ENCODE measurements at regions not wholly inside any gene's neighbourhood (a gene's known extent, or its start where the extent isn't known, plus 50 kb on each side); places are given as distances from the start of the nearest gene placed in this dataset.
A peak's percentile ranks its signal among the peaks of the same experiment; 100 is the strongest.
"Not testable (repeated sequence)": the region's sequence is repeated elsewhere in the genome, so short reads cannot be mapped to it uniquely, and the experiment has no call there.

DNA sequence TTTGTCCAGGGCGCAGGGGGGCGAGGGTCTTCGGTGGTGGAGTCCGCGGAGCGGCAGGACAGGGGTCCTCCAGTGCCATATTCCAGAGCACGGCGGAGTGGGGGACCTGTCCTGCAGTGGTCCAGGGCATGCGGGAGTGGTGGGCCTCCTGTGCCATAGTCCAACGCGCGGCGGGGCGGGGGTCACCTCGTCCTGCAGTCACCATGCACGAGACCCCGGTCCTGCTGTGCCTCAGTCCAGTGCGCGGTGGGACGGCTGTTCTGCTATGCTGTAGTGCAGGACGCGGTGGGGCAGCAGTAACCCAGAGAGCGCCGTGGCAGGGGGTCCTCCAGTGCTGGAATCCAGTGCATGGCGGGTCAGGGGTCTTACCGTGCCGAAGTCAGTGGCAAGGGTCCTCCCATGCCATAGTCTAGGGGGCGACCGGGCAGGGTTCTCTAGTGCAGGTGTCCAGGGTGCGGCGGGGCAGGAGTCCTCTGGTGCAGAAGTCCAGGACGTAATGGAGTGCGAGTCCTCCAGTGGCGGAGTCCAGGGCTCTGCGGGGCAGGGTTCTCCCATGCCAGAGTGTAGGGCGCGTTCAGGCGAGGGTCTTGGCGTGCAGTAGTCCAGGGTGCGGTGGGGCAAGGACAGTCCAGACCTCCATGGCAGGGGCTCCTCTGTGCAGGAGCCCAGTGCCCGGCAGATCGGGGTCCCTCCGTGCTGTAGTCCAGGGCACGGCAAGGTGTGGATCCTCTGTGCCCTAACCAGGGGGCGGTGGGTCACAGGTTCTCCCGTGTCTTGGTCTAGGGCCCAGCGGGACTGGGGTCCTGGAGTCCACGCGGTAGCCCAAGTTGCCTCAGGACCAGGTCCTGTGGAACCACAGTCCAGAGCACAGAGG lies 130.4 kb downstream of the CCDC74A start:
- DNase-seq: peak in 1 of 2 donors; percentile 81
- Histone ChIP-seq H3K9me3 (no peaks in the 10 kb centered on the region), H3K4me3 (no peak overlapping the region), H3K36me3 (no peaks in the 10 kb centered on the region), H3K27ac (no peak overlapping the region), H3K27me3 (no peaks in the 10 kb centered on the region), H3K4me1 (no peaks in the 10 kb centered on the region)
- TF ChIP-seq POLR2AphosphoS5 (IDR thresholded peaks at IDR 0.05) (no peak), POLR2A (IDR thresholded peaks at IDR 0.05) (no peak), EP300 (IDR thresholded peaks at IDR 0.05) (no peak)
- TF ChIP-seq, protein P1, sequence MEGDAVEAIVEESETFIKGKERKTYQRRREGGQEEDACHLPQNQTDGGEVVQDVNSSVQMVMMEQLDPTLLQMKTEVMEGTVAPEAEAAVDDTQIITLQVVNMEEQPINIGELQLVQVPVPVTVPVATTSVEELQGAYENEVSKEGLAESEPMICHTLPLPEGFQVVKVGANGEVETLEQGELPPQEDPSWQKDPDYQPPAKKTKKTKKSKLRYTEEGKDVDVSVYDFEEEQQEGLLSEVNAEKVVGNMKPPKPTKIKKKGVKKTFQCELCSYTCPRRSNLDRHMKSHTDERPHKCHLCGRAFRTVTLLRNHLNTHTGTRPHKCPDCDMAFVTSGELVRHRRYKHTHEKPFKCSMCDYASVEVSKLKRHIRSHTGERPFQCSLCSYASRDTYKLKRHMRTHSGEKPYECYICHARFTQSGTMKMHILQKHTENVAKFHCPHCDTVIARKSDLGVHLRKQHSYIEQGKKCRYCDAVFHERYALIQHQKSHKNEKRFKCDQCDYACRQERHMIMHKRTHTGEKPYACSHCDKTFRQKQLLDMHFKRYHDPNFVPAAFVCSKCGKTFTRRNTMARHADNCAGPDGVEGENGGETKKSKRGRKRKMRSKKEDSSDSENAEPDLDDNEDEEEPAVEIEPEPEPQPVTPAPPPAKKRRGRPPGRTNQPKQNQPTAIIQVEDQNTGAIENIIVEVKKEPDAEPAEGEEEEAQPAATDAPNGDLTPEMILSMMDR (IDR thresholded peaks at IDR 0.05): no peak
- no peak for ATAC-seq (ENCODE audit: low FRiP score in 2 of 2)
- WGBS, 2 donors: 96% methylated on average over 41 of the region's 49 CpGs; no CpG with 5 or more reads in 1 of the 2 donors

- peak in 1 of 2 donors; percentile 66 for DNase-seq
Observed at GRCh38 chr2:131658769-131659131, 131.1 kb downstream of the CCDC74A start.

DNA sequence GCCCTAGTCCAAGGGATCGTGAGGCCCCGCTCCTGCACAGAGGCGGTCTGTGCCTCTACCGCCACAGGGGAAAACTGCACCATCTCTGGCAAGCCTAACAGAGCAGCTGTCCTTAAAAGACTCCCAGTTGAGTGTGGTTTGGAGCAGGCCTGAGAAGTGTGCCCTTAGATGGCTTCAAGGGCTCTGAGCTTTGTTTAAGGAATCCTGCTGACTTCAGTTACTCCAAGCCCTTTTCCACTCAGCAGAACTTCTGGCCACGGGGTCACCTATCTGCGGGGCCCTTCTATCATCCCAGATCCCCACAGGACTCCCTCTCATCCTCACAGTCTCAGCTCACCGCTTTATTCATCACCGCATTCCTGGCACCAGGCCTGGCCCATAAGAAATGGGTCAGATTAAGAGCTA lies 131.5 kb downstream of the CCDC74A start:
- no peaks in the 10 kb centered on the region for H3K36me3 ChIP-seq
- DNase-seq (no peak), ATAC-seq (ENCODE audit: low FRiP score in 2 of 2) (no peak)
- H3K9me3 ChIP-seq: no peaks in the 10 kb centered on the region
- H3K27ac ChIP-seq: no peak overlapping the region
- H3K4me3 ChIP-seq: no peak overlapping the region
- no peak for TF ChIP-seq EP300 (IDR thresholded peaks at IDR 0.05)
- TF ChIP-seq, protein P1 (IDR thresholded peaks at IDR 0.05): no peak
- no peak for TF ChIP-seq POLR2A (IDR thresholded peaks at IDR 0.05)
- no peak for TF ChIP-seq POLR2AphosphoS5 (IDR thresholded peaks at IDR 0.05)
- WGBS, 2 donors: 66 to 90% methylated on average over 4 to 8 of the region's 8 CpGs
- no peaks in the 10 kb centered on the region for H3K4me1 ChIP-seq
- no peaks in the 10 kb centered on the region for H3K27me3 ChIP-seq

More at GRCh38 chr2:131658769-131659131, 131.1 kb downstream of the CCDC74A start:
- no peaks in the 10 kb centered on the region for H3K36me3 ChIP-seq
- TF ChIP-seq, protein P1 (IDR thresholded peaks at IDR 0.05): no peak
- no peak for TF ChIP-seq EP300 (IDR thresholded peaks at IDR 0.05)
- no peak for TF ChIP-seq POLR2A (IDR thresholded peaks at IDR 0.05)
- no peak for TF ChIP-seq POLR2AphosphoS5 (IDR thresholded peaks at IDR 0.05)
- WGBS, 2 donors: 90 to 100% methylated on average over 5 to 16 of the region's 16 CpGs
- no peaks in the 10 kb centered on the region for H3K27me3 ChIP-seq
- no peaks in the 10 kb centered on the region for H3K9me3 ChIP-seq
- H3K4me3 ChIP-seq: no peak overlapping the region
- ATAC-seq (ENCODE audit: low FRiP score in 2 of 2): peak in 1 of 2 donors; percentile 8
- H3K27ac ChIP-seq: no peak overlapping the region
- H3K4me1 ChIP-seq: no peaks in the 10 kb centered on the region

DNA sequence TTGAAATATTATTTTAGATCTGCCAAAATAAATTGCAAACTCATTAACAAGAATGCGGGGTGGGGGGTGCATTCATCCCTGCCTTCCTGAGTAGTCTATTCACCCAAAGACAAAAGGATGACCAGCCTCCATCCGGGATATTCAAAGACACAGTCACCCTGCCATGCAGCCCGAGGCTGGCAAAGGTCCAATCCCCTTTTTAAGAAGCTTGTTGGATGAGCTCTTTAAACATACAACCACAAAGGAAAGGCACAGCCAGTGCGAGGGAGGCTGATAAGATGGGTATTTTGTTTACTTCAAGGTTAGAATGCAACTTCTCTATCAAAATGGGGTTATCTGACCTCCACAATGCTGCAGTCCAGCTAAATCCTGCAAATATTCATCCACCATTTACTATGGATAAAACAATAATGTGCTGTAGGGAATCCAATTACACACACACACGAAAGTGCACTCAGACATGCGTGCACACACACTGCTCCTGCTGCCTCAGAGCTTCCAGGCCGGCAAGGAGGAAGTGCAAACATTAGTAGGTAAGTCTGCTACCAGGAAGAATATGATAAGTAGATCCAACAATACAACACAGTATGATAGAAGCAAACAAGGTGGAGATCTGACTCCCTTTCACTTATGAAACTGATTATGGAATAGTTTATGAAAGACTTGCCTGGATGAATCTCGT lies 133.6 kb downstream of the CCDC74A start:
- H3K27me3 ChIP-seq; H3K9me3 ChIP-seq; H3K4me1 ChIP-seq; H3K36me3 ChIP-seq; H3K27ac ChIP-seq; DNase-seq; H3K4me3 ChIP-seq; ATAC-seq (ENCODE audit: low FRiP score in 2 of 2): not testable (repeated sequence)
- 39 to 45% methylated on average over 8 of the region's 8 CpGs for WGBS, 2 donors

DNA sequence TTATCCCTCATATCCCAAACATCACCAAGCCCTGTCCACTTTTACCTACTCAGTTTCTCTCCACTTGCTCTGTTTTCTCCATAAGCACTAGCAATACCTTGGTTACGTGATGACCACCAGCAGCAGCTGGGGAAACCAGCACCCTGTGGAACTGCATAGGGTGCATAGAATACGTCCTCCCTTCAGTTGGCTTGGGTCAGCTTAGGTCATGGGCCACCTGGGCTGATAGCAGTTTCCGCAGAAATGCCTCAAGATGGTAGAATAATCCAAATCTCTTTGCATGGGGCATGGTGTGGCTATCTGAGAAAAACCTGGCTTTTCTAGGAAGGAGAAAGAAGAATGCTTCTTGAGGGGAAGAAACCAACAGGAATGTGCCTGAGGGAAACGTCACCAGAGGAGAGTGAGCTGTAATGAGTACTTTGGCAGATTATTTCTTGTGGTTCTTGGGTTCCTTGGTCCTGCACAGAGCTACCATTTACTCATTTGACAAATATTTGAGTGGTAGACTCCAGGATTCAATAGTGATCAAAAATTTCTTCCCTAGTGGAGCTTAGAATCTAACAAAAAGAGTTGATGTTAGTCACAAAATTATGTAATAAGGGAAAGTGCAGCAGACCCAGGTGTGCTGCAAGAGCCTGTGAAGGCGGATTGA lies 134.3 kb downstream of the CCDC74A start:
- H3K27me3 ChIP-seq; H3K27ac ChIP-seq; ATAC-seq (ENCODE audit: low FRiP score in 2 of 2); DNase-seq; H3K4me3 ChIP-seq; H3K36me3 ChIP-seq; H3K4me1 ChIP-seq; H3K9me3 ChIP-seq: not testable (repeated sequence)
- WGBS, 2 donors: 82 to 83% methylated on average over 5 of the region's 5 CpGs

DNA sequence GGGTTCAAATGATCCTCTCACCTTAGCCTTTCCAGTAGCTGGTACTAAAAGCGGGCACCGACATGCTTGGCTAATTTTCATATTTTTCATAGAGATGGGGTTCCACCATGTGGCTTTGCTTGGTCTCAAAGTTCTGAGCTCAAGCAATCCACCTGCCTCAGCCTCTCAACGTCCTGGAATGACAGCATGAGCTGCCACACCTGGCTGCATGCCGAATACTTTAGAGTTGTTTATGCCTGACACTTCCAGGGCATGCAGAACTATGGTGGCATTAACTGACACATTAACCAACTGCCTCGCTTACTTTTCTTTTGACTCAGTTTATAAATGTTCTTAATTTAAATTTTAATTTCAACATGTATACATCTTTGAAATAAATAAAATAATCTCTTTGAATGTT lies 135.8 kb downstream of the CCDC74A start:
- not testable (repeated sequence) for H3K4me1 ChIP-seq; H3K4me3 ChIP-seq; H3K27me3 ChIP-seq; H3K36me3 ChIP-seq; H3K27ac ChIP-seq; DNase-seq; H3K9me3 ChIP-seq; ATAC-seq (ENCODE audit: low FRiP score in 2 of 2)
- WGBS, 2 donors: 62 to 68% methylated on average over 5 of the region's 5 CpGs

GRCh38 chr2:131665716-131666115 lies 138.0 kb downstream of the CCDC74A start:
- not testable (repeated sequence) for ATAC-seq (ENCODE audit: low FRiP score in 2 of 2); H3K4me3 ChIP-seq; H3K4me1 ChIP-seq; H3K27me3 ChIP-seq; DNase-seq; H3K9me3 ChIP-seq; H3K36me3 ChIP-seq; H3K27ac ChIP-seq
- WGBS, 2 donors: 40 to 45% methylated on average over 3 of the region's 3 CpGs

DNA sequence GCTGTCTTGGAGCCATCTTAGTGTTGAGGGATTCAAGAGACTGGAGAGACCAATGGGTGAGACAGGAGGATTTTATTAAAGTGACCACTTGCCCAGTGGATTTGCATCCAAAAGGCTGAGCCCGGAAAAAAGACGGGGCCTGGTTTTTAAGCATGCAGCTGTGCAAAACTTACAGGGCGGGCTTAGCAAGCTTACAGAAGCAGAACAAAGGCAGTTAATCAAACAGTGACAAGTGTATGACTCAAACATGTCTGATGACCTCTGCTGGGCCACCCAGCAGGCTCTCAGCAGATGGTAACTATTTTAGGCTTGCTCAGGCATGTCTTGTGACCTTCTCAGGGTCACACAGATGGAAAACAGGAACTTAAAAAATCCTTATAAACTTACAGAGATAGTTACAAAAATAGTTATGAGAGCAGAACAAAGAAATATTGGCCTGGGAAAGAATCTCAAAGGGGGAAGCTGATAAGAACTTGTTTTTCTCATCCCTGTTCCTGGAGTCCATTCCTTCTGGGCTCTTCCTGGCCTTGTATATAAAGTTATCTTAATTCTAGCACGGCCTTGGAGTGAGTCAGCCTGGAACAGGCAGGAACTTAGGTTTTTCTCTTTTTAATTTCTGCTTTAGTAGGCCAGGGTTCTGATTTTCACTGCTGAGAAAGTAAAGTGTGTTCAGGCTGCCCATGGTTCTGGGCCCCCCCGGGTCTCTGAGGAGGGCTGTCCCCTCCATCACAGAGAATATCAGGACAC lies 141.3 kb downstream of the CCDC74A start:
- not testable (repeated sequence) for ATAC-seq (ENCODE audit: low FRiP score in 2 of 2); H3K27me3 ChIP-seq; H3K9me3 ChIP-seq; DNase-seq; H3K4me3 ChIP-seq; H3K36me3 ChIP-seq
- WGBS, 2 donors: 61 to 65% methylated on average over 5 of the region's 5 CpGs
- H3K27ac ChIP-seq: peak overlapping the region in 1 of 4 donors; percentile 30
- peaks cover 19 to 20% (median 19%) of the 10 kb centered on the region in 4 donors for H3K4me1 ChIP-seq

All from upper lobe of left lung (tissue), 6 donors.